ENCODE measurements at regions not wholly inside any gene's neighbourhood (a gene's known extent, or its start where the extent isn't known, plus 50 kb on each side); places are given as distances from the start of the nearest gene placed in this dataset.
"Not testable (repeated sequence)": the region's sequence is repeated elsewhere in the genome, so short reads cannot be mapped to it uniquely, and the experiment has no call there.

GRCh38 chr20:11173916-11174315 lies 500.1 kb upstream of the JAG1 start:
- DNase-seq (ENCODE audit: low spot score) = no peak

GRCh38 chr20:11174861-11175260 lies 501.1 kb upstream of the JAG1 start:
- no peak for DNase-seq (ENCODE audit: low spot score)

GRCh38 chr20:11176431-11176830 lies 502.6 kb upstream of the JAG1 start:
- DNase-seq (ENCODE audit: low spot score) = no peak

- peak; percentile 86 for DNase-seq (ENCODE audit: low spot score)
Observed at GRCh38 chr20:11178946-11179654, 505.3 kb upstream of the JAG1 start.

- no peak for DNase-seq (ENCODE audit: low spot score)
Observed at GRCh38 chr20:11180186-11180585, 506.4 kb upstream of the JAG1 start.

GRCh38 chr20:11181129-11181528 lies 507.3 kb upstream of the JAG1 start:
- DNase-seq (ENCODE audit: low spot score) = not testable (repeated sequence)

- DNase-seq (ENCODE audit: low spot score) = no peak
Observed at GRCh38 chr20:11181966-11182365, 508.2 kb upstream of the JAG1 start.

GRCh38 chr20:11182720-11183119 lies 508.9 kb upstream of the JAG1 start:
- DNase-seq (ENCODE audit: low spot score) = no peak

- no peak for DNase-seq (ENCODE audit: low spot score)
Observed at GRCh38 chr20:11186301-11187008, 512.7 kb upstream of the JAG1 start.

GRCh38 chr20:11188843-11189603 lies 515.2 kb upstream of the JAG1 start:
- DNase-seq (ENCODE audit: low spot score) = no peak

- DNase-seq (ENCODE audit: low spot score) = no peak
Observed at GRCh38 chr20:11190741-11191140, 516.9 kb upstream of the JAG1 start.

GRCh38 chr20:11192106-11192505 lies 518.3 kb upstream of the JAG1 start:
- DNase-seq (ENCODE audit: low spot score) = no peak

GRCh38 chr20:11193241-11193640 lies 519.4 kb upstream of the JAG1 start:
- DNase-seq (ENCODE audit: low spot score) = no peak

- no peak for DNase-seq (ENCODE audit: low spot score)
Observed at GRCh38 chr20:11195169-11195568, 521.4 kb upstream of the JAG1 start.

- DNase-seq (ENCODE audit: low spot score) = peak; percentile 79
Observed at GRCh38 chr20:11195899-11196558, 522.2 kb upstream of the JAG1 start.

- DNase-seq (ENCODE audit: low spot score) = no peak
Observed at GRCh38 chr20:11197851-11198250, 524.1 kb upstream of the JAG1 start.

GRCh38 chr20:11200423-11200822 lies 526.6 kb upstream of the JAG1 start:
- DNase-seq (ENCODE audit: low spot score) = no peak

GRCh38 chr20:11204926-11205768 lies 531.3 kb upstream of the JAG1 start:
- peak; percentile 83 for DNase-seq (ENCODE audit: low spot score)

- DNase-seq (ENCODE audit: low spot score) = no peak
Observed at GRCh38 chr20:11205769-11206362, 532.1 kb upstream of the JAG1 start.

GRCh38 chr20:11207749-11208502 lies 534.1 kb upstream of the JAG1 start:
- peak; percentile 97 for DNase-seq (ENCODE audit: low spot score)
